Prostate gland (tissue), 2 donors: ENCODE measurements at regions not wholly inside any gene's neighbourhood (a gene's known extent, or its start where the extent isn't known, plus 50 kb on each side); places are given as distances from the start of the nearest gene placed in this dataset.
"Not testable (repeated sequence)": the region's sequence is repeated elsewhere in the genome, so short reads cannot be mapped to it uniquely, and the experiment has no call there.

Experiments
- DNase-seq: peaks from one replicate; pipeline ENCODE4 v3.0.0-alpha.2; 2019; ENCODE audit warnings: low spot score
- H3K27ac ChIP-seq, 2 donors: fragments of 200-600 bp; sonication (generic); 2 replicates each; pipeline ENCODE4 v1.5.1; 2017 to 2019
- H3K27me3 ChIP-seq: fragments of 200-600 bp; sonication (generic); replicated peaks from 2 replicates; pipeline ENCODE4 v1.5.1; 2019; ENCODE audit not compliant: insufficient read depth
- H3K36me3 ChIP-seq, 2 donors: fragments of 200-600 bp; sonication (generic); 1 replicate in 1 of 2; 2 replicates in 1 of 2; pipeline versions ENCODE4 v1.5.1 to v1.8.1; 2017 to 2019
- H3K4me1 ChIP-seq: fragments of 200-600 bp; sonication (generic); replicated peaks from 2 replicates; pipeline ENCODE4 v1.5.1; 2019
- H3K4me3 ChIP-seq, 2 donors: fragments of 200-600 bp; sonication (generic); 2 replicates each; pipeline ENCODE4 v1.5.1; 2017 to 2019
- H3K9me3 ChIP-seq: fragments of 200-600 bp; sonication (generic); 2 replicates; pipeline ENCODE4 v1.5.1; 2017
- POLR2A ChIP-seq: fragments of 450-650 bp; IDR thresholded peaks from one replicate; pipeline ENCODE4 v1.6.1; 2016; ENCODE audit warnings: antibody characterized with exemption, mild to moderate bottlenecking
- POLR2AphosphoS5 ChIP-seq: sonication (generic); formaldehyde crosslinking; IDR thresholded peaks from one replicate; pipeline ENCODE4 v1.6.1; 2017; ENCODE audit warnings: antibody characterized with exemption
- WGBS: methylation state at CpG from one replicate; pipeline ENCODE4 v1.1.5; 2018; 5-methylcytosine and 5-hydroxymethylcytosine counted together
- intact Hi-C: fragments of 100-400 bp; cut with DNase I; formaldehyde crosslinking; loops from one replicate; pipeline ENCODE4 v1.14.2; 2022
- TF ChIP-seq, protein P1 (sequence below), 4 experiments: fragments of 200-600 bp in 2 of 4; fragments of 450-650 bp in 2 of 4; sonication (generic) in 2 of 4; IDR thresholded peaks; 1 replicate in 3 of 4; 2 replicates in 1 of 4; pipeline ENCODE4 v1.5.1; 2016 to 2019; ENCODE audit warnings: antibody characterized with exemption in 4 of 4, mild to moderate bottlenecking in 2 of 4, moderate library complexity in 2 of 4

- Histone ChIP-seq H3K4me3 (no peak overlapping the region), H3K27ac (no peak overlapping the region), H3K4me1 (no peaks in the 10 kb centered on the region), H3K9me3 (no peaks in the 10 kb centered on the region), H3K27me3 (no peaks in the 10 kb centered on the region), H3K36me3 (no peaks in the 10 kb centered on the region)
- TF ChIP-seq POLR2A (no peak), POLR2AphosphoS5 (no peak)
- TF ChIP-seq, protein P1, sequence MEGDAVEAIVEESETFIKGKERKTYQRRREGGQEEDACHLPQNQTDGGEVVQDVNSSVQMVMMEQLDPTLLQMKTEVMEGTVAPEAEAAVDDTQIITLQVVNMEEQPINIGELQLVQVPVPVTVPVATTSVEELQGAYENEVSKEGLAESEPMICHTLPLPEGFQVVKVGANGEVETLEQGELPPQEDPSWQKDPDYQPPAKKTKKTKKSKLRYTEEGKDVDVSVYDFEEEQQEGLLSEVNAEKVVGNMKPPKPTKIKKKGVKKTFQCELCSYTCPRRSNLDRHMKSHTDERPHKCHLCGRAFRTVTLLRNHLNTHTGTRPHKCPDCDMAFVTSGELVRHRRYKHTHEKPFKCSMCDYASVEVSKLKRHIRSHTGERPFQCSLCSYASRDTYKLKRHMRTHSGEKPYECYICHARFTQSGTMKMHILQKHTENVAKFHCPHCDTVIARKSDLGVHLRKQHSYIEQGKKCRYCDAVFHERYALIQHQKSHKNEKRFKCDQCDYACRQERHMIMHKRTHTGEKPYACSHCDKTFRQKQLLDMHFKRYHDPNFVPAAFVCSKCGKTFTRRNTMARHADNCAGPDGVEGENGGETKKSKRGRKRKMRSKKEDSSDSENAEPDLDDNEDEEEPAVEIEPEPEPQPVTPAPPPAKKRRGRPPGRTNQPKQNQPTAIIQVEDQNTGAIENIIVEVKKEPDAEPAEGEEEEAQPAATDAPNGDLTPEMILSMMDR (IDR thresholded peaks at IDR 0.05), result no peak
- WGBS, result 89% methylated on average over 3 of the region's 3 CpGs
- DNase-seq, result no peak
- intact Hi-C loops, result no loop called here
Measured at GRCh38 chr6:122877302-122877701, 88.2 kb downstream of the SMPDL3A start.

- TF ChIP-seq POLR2A (no peak), POLR2AphosphoS5 (no peak)
- TF ChIP-seq, protein P1 (IDR thresholded peaks at IDR 0.05), result no peak
- 33% methylated on average over 1 of the region's 1 CpG for WGBS
- intact Hi-C loops, result no loop called here
- no peaks in the 10 kb centered on the region for H3K4me1 ChIP-seq
- no peak overlapping the region for H3K27ac ChIP-seq
- no peaks in the 10 kb centered on the region for H3K9me3 ChIP-seq
- no peak overlapping the region for H3K4me3 ChIP-seq
- H3K36me3 ChIP-seq, result no peaks in the 10 kb centered on the region
- no peaks in the 10 kb centered on the region for H3K27me3 ChIP-seq
- DNase-seq, result no peak
Measured at GRCh38 chr6:122878796-122879195, 89.7 kb downstream of the SMPDL3A start.

DNA sequence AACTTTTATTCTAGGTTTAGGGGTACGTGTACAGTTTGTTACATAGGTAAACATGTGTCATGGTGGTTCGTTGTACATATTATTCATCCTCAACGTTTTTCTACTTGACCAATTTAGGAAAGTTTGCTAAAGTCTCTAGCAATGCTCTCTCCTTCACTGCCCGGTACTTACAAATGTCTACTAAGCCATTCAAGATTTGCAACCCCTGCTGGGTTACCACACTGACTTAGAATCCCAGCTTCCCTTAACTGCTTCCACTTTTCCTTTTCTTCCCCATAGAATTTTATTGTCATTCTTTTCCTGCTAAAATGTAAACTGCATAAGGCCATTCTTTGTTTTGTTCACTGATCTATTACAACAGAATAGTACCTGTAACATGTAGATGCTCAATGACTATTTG lies 97.4 kb downstream of the SMPDL3A start:
- WGBS, result 67% methylated on average over 4 of the region's 4 CpGs
- H3K4me3 ChIP-seq, result no peak overlapping the region
- H3K4me1 ChIP-seq, result no peaks in the 10 kb centered on the region
- no peaks in the 10 kb centered on the region for H3K36me3 ChIP-seq
- no peak overlapping the region for H3K27ac ChIP-seq
- TF ChIP-seq, protein P1 (IDR thresholded peaks at IDR 0.05), result no peak
- TF ChIP-seq POLR2AphosphoS5 (no peak), POLR2A (no peak)
- no peak for DNase-seq
- intact Hi-C loops, result no loop called here
- no peaks in the 10 kb centered on the region for H3K9me3 ChIP-seq
- no peaks in the 10 kb centered on the region for H3K27me3 ChIP-seq

DNA sequence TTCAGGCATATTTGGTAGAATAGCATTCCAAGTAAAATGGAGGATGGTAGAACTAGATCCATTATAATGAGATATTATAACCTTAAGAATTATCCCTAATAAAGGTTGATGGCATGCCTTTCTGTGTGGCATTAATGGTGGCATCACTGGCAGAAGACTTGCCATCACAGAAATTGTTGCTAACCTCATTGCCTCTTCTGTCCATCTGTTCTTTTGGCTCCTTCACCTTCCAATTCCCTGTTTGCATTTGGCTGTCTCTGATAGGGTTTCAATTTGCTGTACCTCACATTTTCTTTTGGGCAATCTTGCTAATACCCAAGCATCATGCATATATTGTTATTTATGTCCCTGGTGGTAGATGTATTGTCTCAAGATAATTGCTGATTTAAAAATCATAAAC lies 98.9 kb downstream of the SMPDL3A start:
- Histone ChIP-seq H3K27ac (no peak overlapping the region), H3K4me3 (no peak overlapping the region), H3K36me3 (no peaks in the 10 kb centered on the region), H3K4me1 (no peaks in the 10 kb centered on the region), H3K27me3 (no peaks in the 10 kb centered on the region), H3K9me3 (no peaks in the 10 kb centered on the region)
- no peak for DNase-seq
- intact Hi-C loops, result no loop called here
- TF ChIP-seq POLR2AphosphoS5 (no peak), POLR2A (no peak)
- TF ChIP-seq, protein P1 (IDR thresholded peaks at IDR 0.05), result no peak

DNA sequence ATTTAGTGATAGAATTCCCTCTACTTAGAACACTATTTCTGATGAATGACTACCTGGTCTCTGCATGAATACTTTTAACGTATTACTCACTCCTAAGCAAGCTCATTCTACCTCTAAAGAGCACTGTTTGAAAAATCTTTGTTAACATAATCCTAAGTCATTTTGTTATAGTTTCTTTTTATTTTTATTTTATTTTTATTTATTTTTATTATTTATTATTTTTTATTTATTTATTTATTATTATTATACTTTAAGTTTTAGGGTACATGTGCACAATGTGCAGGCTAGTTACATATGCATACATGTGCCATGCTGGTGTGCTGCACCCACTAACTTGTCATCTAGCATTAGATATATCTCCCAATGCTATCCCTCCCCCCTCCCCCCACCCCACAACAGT lies 99.6 kb downstream of the SMPDL3A start:
- DNase-seq, intact Hi-C loops, H3K36me3 ChIP-seq, H3K9me3 ChIP-seq, H3K4me3 ChIP-seq, H3K4me1 ChIP-seq, H3K27me3 ChIP-seq, H3K27ac ChIP-seq: not testable (repeated sequence)
- WGBS, result 88% methylated on average over 1 of the region's 1 CpG

- H3K27me3 ChIP-seq, result no peaks in the 10 kb centered on the region
- intact Hi-C loops, result no loop called here
- H3K9me3 ChIP-seq, result no peaks in the 10 kb centered on the region
- H3K4me3 ChIP-seq, result no peak overlapping the region
- no peak for DNase-seq
- TF ChIP-seq, protein P1 (IDR thresholded peaks at IDR 0.05), result no peak
- TF ChIP-seq POLR2A (no peak), POLR2AphosphoS5 (no peak)
- H3K27ac ChIP-seq, result no peak overlapping the region
- 89% methylated on average over 4 of the region's 4 CpGs for WGBS
- no peaks in the 10 kb centered on the region for H3K36me3 ChIP-seq
- no peaks in the 10 kb centered on the region for H3K4me1 ChIP-seq
Measured at GRCh38 chr6:122890250-122890649, 101.2 kb downstream of the SMPDL3A start.
